OCI-LY1 (cell line): ENCODE measurements at regions not wholly inside any gene's neighbourhood (a gene's known extent, or its start where the extent isn't known, plus 50 kb on each side); places are given as distances from the start of the nearest gene placed in this dataset.

Source experiments
- EZH2 ChIP-seq: fragments of 200-600 bp; sonication (generic), shearing (Covaris generic); IDR thresholded peaks from 2 replicates; pipeline ENCODE4 v1.8.0; 2017; ENCODE audit warnings: borderline replicate concordance, mixed run types, mild to moderate bottlenecking, antibody characterized with exemption, low read length, moderate library complexity, mixed read lengths
- TF ChIP-seq, protein P1 (sequence below): fragments of 200-600 bp; sonication (generic), shearing (Covaris generic); IDR thresholded peaks from 2 replicates; pipeline ENCODE4 v1.5.1; 2017; ENCODE audit warnings: mild to moderate bottlenecking, antibody characterized with exemption, low read length, moderate library complexity, mixed read lengths

DNA sequence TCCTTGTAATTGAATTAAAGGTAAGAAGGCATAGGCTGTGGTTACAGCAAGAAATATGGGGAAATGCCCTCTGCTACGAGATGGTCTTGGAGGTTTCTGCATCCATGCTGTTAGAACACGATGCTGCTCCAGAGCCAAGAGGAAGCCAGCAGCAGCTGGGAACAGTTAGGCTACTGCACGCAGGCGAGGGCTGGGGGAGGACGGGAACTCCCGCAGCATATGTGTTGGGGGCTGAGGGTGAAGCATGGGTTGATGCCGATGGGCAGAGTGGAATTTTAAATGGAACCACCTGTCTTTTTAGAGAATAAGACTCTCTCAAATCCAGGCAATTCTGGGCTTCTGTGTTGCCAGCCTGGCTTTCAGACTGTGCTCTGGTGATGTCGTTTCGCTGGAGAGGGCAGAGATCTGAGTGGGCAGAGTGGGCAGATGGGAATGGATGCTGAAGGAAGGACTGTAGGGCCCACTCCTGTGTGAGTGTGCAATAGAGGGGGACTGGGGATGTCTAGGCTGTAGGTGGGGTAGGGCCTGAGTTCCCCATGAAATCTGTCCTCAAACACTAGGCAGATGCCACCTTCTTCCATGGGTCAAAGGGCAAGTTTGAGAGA lies 417.0 kb upstream of the TPM1 start:
- TF ChIP-seq, protein P1, sequence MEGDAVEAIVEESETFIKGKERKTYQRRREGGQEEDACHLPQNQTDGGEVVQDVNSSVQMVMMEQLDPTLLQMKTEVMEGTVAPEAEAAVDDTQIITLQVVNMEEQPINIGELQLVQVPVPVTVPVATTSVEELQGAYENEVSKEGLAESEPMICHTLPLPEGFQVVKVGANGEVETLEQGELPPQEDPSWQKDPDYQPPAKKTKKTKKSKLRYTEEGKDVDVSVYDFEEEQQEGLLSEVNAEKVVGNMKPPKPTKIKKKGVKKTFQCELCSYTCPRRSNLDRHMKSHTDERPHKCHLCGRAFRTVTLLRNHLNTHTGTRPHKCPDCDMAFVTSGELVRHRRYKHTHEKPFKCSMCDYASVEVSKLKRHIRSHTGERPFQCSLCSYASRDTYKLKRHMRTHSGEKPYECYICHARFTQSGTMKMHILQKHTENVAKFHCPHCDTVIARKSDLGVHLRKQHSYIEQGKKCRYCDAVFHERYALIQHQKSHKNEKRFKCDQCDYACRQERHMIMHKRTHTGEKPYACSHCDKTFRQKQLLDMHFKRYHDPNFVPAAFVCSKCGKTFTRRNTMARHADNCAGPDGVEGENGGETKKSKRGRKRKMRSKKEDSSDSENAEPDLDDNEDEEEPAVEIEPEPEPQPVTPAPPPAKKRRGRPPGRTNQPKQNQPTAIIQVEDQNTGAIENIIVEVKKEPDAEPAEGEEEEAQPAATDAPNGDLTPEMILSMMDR: no peak
- no peak for TF ChIP-seq EZH2
